CD4-positive, alpha-beta T cell treated with Interleukin-10 for 1 hour (primary cell): ENCODE measurements at regions not wholly inside any gene's neighbourhood (a gene's known extent, or its start where the extent isn't known, plus 50 kb on each side); places are given as distances from the start of the nearest gene placed in this dataset.

Source experiments
- DNase-seq: peaks from one replicate; pipeline ENCODE4 v3.0.0-alpha.2; 2020

DNA sequence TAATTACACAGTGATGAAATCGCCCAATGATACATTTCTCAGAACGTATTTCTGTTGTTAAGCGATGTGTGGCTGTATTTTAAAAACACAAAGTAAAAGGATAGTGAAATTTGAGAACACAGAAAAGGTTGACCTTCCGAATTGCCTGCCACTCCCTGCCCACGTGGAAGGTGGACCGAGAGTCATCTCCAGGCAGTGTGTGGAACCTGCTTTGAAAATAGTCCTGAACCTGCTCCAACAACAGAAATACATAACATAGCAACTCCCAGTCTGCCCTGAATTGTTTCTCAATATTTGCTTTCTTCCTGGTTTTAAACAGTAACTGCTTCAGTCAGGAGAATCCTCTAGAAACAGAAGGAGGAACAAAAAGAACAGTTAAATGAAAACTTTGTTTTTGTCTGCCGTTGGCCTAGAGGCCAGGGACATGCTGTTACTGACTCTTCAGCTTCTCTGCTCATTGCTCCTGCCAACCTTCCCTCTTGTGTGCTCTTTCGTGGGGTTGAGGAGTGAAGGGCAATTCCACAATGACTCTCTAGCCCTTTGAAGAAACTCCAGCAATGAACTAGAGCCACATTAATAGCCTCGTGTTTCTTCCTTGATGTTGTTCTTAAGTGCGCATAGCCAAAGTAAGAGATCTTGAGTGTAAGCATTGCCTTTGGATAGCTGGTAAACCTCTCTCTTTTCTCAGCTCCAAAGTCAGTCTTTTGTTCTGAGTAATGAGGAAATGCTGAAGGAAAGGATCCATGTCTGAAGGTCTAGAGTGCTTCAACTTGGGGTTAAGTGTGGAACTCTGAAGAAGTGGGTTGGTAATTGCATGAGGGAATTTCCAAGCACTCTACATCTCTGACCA lies 452.5 kb upstream of the CCL2 start:
- no peak for DNase-seq

DNA sequence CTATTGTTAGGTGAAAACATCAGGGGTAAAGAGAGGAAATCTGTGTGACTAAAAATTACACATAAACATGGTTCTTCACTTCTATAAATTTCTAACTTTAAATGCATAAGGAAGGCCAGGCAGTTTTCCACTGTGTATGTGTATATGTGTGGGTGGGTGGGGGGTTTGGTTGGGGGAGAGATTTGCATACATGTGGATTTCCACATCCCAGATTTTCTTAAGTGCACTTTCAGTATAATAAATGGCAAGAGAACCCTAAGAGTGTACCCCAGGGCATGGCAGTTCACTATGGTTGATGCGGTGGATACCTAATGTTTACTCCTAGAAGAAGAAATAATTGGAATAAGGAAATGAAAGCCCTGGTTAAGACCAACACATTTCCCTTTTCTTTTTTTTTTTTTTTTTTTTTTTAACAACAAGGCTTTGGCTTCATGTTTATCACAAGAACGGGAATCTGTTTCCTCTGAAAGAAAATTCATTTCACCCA lies 451.8 kb upstream of the CCL2 start:
- no peak for DNase-seq

DNA sequence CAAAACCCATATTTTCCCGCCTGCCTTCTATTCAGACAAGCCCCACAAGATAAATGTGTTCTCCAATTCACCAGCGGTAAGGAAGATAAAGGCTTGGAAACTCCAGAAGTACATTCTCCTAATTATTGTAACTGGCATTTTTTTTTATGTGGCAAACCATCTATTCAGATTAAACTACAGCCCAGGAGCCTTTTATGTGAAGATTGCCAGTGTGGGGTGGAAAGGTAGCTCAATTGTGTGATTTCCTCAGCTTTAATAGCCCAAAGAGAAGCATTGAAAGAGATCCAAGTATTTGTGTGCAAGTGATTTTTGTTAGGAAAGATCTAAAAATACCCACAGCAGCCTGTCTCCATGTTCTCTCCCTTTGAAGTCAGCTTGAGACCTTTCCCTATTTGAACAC lies 451.4 kb upstream of the CCL2 start:
- DNase-seq: no peak

DNA sequence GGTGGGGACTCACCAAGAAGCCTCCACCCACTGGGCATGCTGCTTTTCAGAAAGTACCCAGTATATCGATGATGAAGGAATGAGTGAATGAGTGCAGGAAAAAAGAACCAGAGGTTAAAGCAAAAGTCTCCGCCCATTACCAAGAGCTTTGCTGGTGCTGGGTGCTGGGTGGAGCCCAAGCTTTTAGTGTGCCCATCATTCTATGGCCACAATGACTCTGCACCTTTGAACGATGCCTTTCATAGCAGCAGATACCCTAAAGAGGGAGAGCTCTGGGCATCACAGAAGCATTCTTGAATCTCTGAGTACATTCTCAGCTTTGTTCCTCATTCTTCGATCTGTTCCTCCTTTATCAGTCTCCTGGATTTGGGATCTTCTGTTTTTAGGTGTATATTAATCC lies 450.7 kb upstream of the CCL2 start:
- no peak for DNase-seq

DNA sequence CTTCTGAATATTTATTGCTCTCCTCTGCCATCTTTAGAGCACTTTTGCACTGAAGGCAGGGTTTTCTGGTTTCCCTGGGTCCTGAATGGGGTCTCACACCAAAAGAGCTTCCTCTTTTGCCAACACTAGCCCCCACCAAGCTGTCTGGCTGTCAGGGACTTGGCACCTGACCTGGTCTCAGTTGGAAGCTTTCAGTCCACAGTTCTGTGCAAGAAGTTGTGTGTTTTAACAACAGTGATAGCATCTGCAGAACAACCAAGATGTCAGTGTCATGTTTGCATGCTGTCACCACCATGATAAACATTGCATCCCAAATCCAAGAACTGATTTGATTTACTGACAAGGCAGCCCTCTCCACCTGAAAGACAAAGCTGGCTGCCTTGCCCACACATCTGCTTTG lies 448.5 kb upstream of the CCL2 start:
- DNase-seq: no peak

DNA sequence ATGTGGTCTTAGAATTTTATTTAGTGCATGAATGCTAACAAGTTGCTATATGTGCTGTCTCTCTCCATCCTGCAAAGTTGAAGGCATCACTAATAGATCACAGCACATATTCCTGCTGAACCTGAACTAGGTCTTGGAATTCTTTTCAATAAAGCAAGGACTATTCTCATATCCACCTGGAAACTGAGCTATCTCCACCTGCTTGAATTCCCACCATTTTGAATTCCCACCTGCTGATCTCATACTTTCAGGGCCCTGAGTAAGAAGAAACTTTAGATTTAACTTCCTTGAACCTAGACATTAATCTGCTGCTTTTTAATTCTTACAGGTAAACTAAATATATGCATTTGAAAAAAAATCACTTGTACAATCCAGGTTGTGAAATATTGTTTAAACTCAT lies 445.3 kb upstream of the CCL2 start:
- DNase-seq: no peak

DNA sequence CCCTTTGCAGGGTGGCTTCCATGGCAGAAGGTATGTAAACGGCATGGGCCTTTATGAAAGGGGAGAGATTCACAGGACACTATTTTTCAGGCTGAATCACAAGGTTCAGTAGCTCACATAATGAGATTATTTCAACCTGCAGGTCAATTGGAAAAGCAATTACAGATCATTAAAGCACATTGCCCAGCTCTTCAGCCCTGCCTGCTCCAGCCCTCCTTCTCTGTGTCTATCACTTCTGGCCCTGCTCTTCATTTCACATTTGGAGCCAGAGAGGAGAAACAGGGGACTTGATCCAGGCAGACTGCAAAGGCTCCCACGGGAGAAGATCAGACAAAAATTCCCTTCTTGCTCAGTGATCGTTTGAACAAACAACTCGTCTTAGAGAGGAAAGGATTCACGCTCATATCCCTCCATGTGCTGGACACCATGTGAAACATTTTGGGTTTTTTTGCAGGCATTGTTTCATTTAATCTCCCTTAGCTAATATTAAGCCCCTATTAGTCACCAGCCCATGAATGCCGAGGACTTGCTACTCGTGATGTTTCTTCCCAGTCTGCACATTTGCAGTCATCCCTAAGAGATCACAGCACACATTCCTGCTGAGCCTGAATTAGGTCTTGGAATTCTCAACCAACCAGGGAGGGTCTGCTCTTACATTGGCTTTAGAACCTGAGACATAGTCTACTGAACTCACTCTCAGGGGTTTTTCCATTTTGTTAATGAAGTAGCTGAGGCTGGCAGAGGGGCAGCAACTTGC lies 443.9 kb upstream of the CCL2 start:
- no peak for DNase-seq

DNA sequence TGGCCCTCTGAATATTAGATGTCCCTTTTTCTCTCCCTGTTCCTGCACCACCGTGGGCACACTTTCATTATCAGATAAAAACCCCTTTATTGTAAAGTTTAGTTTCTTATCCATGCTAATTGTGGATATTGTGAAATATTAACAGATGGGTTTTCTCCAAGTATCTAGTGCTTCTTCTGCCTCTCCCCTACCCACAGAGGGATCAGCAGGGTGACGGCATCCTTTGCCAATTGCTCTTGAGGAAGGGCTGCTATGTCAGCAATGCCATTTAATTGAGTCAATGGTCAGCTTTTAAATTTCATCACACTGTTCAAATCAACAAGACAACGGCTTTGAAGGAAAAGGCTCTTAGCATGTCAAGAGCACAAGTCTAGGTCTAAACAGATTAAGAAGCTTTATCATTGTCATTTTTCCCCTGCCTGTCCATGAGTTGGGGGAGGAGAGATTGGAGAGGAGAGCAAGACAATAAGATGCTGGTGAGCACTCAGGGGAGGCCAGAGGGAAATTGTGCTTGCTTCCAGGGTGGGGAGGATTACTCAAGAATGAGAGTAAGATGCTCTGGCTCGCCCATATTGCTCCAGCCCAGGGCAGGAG lies 443.0 kb upstream of the CCL2 start:
- no peak for DNase-seq

DNA sequence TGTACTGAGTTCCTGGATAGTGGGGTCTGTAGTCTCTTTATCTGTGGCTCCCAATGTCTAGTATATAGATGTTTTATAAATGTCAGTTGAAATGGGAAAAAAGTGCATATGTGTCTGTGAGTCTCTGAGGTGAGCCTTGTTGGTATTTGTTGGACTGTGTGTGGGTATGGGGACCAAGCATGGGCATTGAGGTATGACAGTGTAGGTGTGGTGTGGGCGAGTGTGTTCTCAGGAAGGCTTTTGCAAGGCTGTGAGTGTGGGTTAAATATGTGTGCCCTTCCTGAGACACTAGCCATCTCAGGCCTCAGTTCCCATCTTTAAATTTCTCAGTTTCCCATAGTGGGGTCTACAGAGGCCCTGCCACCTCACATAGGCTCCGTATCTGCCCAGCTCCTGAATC lies 440.2 kb upstream of the CCL2 start:
- no peak for DNase-seq

DNA sequence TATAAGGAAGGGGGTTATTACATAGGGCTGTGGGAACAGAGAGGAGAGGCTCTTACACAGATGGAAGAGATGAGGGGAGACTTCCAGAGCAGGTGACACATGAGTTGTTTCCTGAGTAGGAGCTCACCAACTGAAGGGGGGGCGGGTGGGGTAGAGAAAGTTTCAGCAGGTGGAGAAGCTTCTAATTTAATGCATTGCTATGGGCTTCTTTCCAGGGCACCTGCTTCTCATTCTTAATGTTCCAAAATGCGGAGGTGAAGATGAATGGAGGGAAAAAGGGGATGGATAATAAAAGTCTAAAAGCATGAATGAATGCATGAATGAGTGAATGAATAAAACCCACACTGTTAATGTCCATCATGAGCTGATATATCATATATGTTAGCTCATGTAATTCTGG lies 439.0 kb upstream of the CCL2 start:
- no peak for DNase-seq

DNA sequence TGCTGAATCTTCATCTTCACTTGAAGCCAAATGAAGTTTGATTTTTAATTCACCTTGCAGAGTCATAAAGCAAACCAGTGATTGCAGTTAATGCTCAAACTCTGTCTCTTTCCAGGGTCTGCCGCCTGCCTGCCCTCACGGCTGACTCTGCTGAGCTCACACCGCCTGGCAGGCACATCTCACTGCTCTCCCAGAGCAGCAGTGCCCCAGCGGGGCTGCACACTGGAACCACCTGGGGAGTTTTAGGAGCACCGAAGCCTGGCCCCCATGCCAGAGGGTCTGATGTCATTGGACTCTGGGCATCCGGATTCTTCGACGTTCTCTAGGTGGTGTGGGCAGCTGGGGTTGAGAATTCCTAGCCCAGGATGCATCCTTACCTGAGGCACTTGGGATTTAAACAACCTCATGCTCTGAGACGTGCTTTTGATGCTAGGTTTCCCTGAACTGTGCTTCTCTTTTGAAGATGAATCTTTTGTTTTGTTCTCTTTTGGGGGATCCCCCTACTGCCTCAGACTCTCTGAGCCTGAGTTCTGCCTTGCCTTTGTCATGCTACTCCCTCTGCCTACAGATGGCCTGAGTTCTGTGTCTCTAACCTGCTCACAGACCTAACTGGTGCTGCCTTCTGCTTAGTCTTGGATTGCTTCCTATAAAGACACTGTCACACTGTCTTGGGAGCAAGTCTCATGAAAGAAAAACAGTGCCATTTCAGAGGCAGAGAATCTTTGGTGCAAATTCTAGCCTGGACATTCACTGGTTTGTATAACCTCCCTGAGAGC lies 438.1 kb upstream of the CCL2 start:
- no peak for DNase-seq

DNA sequence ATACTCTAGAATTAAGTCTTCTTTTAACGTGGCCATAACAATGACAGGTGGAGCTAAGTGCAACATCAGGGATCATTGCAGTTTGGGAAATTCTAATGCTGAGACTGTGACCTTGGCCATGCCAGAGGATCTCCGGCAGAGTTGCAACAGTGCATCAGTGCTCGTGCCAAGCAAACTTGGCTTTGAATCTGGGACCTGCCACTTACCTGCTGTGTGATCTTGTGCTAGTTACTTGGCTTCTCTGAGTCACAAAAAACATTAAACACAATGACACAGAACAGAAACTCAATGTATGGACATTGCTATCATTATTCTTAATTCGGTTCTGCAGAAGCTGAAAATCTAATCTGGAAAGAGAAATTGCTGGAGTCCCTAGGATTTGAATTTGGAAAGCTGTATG lies 435.5 kb upstream of the CCL2 start:
- DNase-seq: no peak

DNA sequence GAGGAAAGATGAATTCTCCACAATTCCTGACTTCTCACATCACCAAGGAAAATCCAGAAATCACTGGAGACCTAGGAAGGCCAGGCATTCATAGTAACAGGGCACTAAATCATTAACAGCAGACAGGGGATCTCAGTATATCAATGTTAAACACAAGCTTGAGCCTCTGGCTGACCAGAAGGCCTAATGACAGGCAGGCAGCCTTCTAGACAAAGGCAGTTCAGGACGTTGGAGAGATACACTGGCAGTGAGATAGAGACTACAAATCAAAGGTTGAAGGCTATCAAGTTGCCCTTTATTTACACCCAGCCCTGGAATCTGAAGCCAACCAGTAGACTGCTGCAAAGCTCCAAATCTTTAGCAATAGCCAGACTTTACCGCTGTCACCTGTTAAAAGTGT lies 422.8 kb upstream of the CCL2 start:
- no peak for DNase-seq

DNA sequence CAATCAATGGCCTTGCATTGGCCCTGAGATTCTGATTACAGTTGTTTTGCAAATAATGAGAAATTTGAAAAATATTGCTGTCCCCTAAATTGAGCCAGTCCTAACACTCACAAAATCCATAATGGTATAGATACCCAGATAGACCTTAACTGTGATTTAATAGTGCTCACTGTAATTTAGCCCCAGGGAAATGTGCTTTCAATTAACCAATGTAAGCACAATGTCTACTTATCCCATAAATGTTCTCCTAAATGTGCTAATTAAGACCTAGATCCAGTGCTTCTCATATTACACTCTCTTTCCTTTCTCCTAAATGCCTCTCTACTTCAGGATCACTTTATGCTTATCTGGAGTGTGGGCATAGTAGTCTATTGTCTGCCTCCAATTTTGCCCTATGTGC lies 417.8 kb upstream of the CCL2 start:
- DNase-seq: no peak

DNA sequence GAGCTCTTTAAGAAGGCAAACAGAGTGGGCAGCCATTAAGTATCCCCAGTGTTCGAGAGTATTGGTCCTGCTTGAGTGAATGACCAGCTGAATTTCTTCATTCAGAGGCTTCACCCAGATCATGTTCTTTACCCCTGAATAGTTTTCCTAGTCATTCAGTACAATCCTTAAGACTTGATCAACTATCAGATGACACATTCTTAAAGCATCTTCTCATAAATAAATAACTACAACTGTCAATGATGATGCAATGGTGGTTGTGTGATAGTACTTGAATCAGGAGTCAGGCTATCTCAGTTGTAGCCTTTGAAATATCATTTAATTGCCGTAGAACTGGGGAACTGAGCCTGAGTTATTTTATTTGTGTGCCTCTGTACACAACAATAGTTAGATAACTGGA lies 416.8 kb upstream of the CCL2 start:
- DNase-seq: no peak

DNA sequence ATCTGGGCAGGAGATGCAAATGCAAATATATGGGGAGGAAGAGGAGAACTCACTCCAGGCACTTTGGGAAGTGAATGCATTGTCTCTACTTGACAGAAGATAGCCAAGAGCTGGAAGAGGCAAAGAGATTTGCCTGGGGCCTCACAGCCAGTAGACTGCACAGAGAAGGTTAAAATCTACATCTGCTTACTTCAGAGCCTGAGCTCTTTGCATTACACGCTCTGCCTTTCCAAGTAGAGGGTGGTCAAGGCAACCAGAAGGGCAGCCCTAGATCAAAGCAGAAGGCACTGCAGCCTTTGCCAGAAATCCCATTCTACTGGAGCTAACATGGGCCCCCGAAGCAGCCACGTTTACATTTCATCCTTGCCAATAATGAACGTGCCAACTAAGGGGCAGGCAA lies 407.2 kb upstream of the CCL2 start:
- no peak for DNase-seq

DNA sequence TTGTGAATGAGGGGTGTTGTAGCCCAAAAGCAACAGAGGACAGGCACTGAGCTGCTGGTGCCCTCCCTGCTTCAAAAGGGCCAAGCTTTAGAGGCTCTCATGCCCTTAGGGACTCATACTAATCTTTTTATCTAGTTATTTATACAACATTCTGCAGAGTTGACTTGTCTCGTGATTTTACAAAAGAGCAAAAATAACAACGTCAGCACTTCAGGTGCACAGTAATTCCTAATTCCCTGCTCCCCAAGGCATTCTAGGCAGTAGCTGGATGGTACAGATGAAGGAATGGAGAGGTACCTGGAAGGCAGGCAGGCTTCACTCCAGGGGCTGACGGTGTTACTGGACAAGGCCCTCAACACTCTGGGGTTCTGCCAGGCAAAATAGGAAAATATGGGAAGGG lies 406.7 kb upstream of the CCL2 start:
- DNase-seq: no peak

DNA sequence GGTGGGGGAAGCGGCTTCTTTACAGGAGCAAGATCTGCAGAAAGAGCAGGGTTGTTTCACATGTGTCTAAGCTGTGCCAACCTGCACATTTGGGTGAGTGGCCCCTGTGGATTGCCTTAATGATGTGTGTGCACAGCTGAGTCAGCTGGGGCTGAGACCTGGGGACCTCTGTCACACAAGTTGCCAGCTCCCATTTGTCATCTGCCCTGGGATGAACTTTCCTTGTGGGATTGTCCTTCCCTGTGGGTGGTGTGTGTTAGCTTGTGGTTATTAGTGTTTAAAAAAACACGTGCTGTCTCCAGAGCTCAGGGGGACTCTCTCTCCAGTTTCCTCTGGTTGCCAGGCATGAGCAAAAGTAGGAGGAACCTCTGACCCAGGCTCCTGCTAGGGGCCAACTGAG lies 400.5 kb upstream of the CCL2 start:
- DNase-seq: no peak

DNA sequence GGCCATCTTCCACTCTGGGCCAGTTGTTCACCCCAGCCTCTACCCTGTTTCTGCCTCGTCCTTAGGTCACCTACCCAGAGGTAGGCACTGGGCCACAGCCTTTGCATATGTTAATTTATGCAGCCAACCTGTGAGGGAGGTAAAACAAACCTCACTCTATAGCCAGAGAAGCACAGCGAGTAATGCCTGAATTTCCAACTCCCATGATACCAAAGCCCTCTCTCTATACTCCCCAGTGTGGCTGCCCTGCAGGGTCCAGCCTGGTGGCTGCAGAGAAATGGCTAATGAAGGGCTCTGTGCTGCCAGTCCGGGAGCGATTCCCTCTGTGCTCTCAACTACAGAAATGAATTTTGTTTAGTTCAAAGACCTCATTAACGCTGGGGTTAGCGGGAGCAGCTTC lies 397.0 kb upstream of the CCL2 start:
- no peak for DNase-seq

DNA sequence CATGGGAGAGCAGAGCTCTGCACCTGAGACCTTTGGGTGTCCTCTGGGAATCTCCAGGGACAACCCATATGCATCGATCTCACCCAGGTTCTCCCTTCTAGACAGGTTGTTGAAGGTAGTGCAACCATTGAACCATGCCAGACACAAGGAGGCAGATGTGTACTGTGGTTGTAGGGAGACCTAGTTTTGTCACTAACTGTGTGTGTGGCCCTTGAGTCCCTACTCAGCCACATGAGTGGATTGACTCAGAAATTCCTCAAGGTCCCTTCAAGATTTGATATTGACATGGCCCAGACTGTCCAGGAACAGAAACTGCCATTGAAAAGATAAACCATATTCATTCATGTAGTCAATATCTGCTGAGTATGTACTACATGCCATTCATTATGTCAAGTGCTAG lies 396.4 kb upstream of the CCL2 start:
- no peak for DNase-seq

DNA sequence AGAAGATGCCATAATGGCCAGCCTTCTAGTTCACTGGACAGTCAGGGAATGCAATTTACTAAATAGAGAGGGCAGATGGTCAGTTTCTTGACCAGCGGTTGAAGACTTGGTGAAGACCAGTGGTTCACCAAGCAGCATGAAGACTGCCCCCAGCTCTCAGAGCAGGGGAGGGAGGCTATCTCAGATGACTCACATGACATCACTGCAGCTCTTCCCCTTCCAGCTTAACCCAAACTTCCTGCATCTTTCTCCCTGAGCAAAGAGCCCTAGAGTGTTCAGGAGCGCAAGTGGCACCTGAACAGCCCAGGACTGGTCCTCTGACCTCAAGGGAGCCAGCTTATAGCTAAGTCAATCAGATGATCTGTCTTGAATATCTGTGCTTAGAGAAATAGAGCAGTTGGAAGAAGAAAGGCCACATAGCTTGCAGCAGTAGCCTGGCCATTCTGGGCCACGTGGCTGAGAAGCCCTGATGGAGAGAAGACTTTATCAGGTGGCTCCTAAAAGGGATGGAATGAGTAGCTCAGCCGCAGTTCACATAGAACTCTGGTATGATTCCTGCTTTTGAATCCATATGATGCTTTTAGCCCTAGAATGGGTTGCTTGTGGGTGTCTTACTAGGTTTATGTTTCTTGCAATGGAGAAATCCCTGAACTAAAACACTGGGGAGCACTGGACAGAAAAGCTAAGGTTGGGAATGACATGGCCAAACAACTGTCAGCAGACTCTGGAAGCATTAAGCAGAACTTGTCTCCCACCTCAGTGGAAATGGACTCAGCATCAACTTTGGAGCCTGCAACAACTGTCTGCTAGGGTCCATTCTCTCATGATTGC lies 392.1 kb upstream of the CCL2 start:
- DNase-seq: no peak

DNA sequence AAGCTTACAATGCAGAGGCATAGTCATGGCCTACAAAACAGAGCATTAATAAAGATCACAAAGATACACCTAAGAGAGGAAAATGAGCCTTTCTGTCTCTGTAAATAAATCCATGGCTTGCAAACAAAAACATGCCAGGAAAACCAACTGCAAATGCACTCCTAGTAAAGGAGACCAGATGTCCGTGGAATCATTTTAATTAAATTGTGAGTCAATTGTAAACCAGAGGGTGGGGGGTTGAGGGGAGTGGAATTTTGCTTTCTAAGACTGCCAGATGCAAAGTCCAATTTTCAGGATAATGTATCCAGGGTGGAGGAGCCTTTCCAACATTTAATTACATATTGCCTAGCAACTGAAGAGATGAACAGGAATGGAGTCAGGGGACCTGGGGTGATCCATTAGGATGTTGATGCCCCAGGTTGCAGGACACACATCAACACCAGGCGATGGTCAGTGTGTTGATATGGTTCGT lies 390.3 kb upstream of the CCL2 start:
- DNase-seq: no peak
